PFSK-1 (cell line): ENCODE measurements at regions not wholly inside any gene's neighbourhood (a gene's known extent, or its start where the extent isn't known, plus 50 kb on each side); places are given as distances from the start of the nearest gene placed in this dataset.

Experiments used
- FOXP2 ChIP-seq: optimal IDR thresholded peaks from 2 replicates; pipeline ENCODE3; 2011; ENCODE audit warnings: borderline replicate concordance, control low read depth, inconsistent platforms; ENCODE audit not compliant: insufficient read depth; ENCODE audit errors: extremely low read length, extremely low read depth
- POLR2AphosphoS5 ChIP-seq: IDR thresholded peaks from 2 replicates; pipeline ENCODE4 v1.6.1; 2012; ENCODE audit warnings: low read depth, mild to moderate bottlenecking, control low read depth, low read length, moderate library complexity
- REST ChIP-seq, 2 experiments: IDR thresholded peaks; 2 replicates each; pipeline versions ENCODE4 v1.6.1 to v1.8.0; 2011 to 2012; ENCODE audit warnings: low read depth in 2 of 2, low read length in 2 of 2, control low read depth in 1 of 2, inconsistent platforms in 1 of 2, mild to moderate bottlenecking in 1 of 2, moderate library complexity in 1 of 2; ENCODE audit not compliant: insufficient read depth in 1 of 2
- SIN3A ChIP-seq: IDR thresholded peaks from 2 replicates; pipeline ENCODE4 v1.6.1; 2012; ENCODE audit warnings: mild to moderate bottlenecking, low read length, moderate library complexity, borderline replicate concordance; ENCODE audit not compliant: insufficient read depth
- TAF1 ChIP-seq: IDR thresholded peaks from 2 replicates; pipeline ENCODE4 v1.6.1; 2012; ENCODE audit warnings: low read length, control low read depth, borderline replicate concordance; ENCODE audit not compliant: insufficient read depth

- TF ChIP-seq REST (IDR thresholded peaks at IDR 0.05; ENCODE audit: insufficient read depth in 1 of 2, low read depth in 2 of 2, low read length in 2 of 2) (no peak), TAF1 (no peak), SIN3A (no peak), POLR2AphosphoS5 (no peak), FOXP2 (no peak)
Measured at GRCh38 chr3:176807938-176808337, 389.3 kb downstream of the TBL1XR1 start.

- TF ChIP-seq SIN3A (no peak), REST (IDR thresholded peaks at IDR 0.05; ENCODE audit: insufficient read depth in 1 of 2, low read depth in 2 of 2, low read length in 2 of 2) (no peak), FOXP2 (no peak), POLR2AphosphoS5 (no peak), TAF1 (no peak)
Measured at GRCh38 chr3:176799675-176800074, 397.6 kb downstream of the TBL1XR1 start.

- TF ChIP-seq REST (IDR thresholded peaks at IDR 0.05; ENCODE audit: insufficient read depth in 1 of 2, low read depth in 2 of 2, low read length in 2 of 2) (no peak), TAF1 (no peak), FOXP2 (no peak), POLR2AphosphoS5 (no peak), SIN3A (no peak)
Measured at GRCh38 chr3:176798680-176799079, 398.6 kb downstream of the TBL1XR1 start.

GRCh38 chr3:176796371-176796770 lies 400.9 kb downstream of the TBL1XR1 start:
- no peak for TF ChIP-seq SIN3A
- TF ChIP-seq POLR2AphosphoS5: no peak
- no peak for TF ChIP-seq REST (IDR thresholded peaks at IDR 0.05; ENCODE audit: insufficient read depth in 1 of 2, low read depth in 2 of 2, low read length in 2 of 2)
- TF ChIP-seq TAF1: no peak
- TF ChIP-seq FOXP2: no peak

- TF ChIP-seq FOXP2 (no peak), REST (IDR thresholded peaks at IDR 0.05; ENCODE audit: insufficient read depth in 1 of 2, low read depth in 2 of 2, low read length in 2 of 2) (no peak), TAF1 (no peak), POLR2AphosphoS5 (no peak), SIN3A (no peak)
Measured at GRCh38 chr3:176795891-176796290, 401.4 kb downstream of the TBL1XR1 start.
